Spleen (tissue), 11 donors: ENCODE measurements at regions not wholly inside any gene's neighbourhood (a gene's known extent, or its start where the extent isn't known, plus 50 kb on each side); places are given as distances from the start of the nearest gene placed in this dataset.

Experiments
- DNase-seq: peaks from one replicate; pipeline ENCODE4 v3.0.0-alpha.2; 2020
- H3K27ac ChIP-seq, 8 donors: fragments of 200-600 bp; sonication (generic) in 7 of 8; 1 replicate in 4 of 8; 2 replicates in 4 of 8; pipeline versions ENCODE4 v1.5.0 to v1.8.0; 2016 to 2021; ENCODE audit warnings: inconsistent platforms in 4 of 8, mild to moderate bottlenecking in 4 of 8, moderate library complexity in 1 of 8
- H3K27me3 ChIP-seq, 7 donors: fragments of 200-600 bp; sonication (generic) in 6 of 7; replicated peaks in 1 of 7; 1 replicate in 4 of 7; 2 replicates in 3 of 7; pipeline versions ENCODE4 v1.5.0 to v1.8.0; 2016 to 2021; ENCODE audit warnings: inconsistent platforms in 3 of 7, mild to moderate bottlenecking in 1 of 7
- H3K36me3 ChIP-seq, 6 donors: fragments of 200-600 bp; sonication (generic) in 5 of 6; 1 replicate in 4 of 6; 2 replicates in 2 of 6; pipeline versions ENCODE4 v1.5.0 to v1.8.0; 2016 to 2021; ENCODE audit warnings: inconsistent platforms in 2 of 6
- H3K4me1 ChIP-seq, 6 donors: fragments of 200-600 bp; sonication (generic) in 5 of 6; 1 replicate in 3 of 6; 2 replicates in 3 of 6; pipeline versions ENCODE4 v1.5.0 to v1.8.0; 2016 to 2021; ENCODE audit warnings: inconsistent platforms in 3 of 6
- H3K4me3 ChIP-seq, 8 donors: fragments of 200-600 bp; sonication (generic) in 7 of 8; 1 replicate in 4 of 8; 2 replicates in 4 of 8; pipeline versions ENCODE4 v1.5.0 to v1.8.0; 2016 to 2021; ENCODE audit warnings: inconsistent platforms in 4 of 8, mild to moderate bottlenecking in 4 of 8, moderate library complexity in 2 of 8
- H3K9me3 ChIP-seq, 8 donors: fragments of 200-600 bp; sonication (generic) in 7 of 8; 1 replicate in 4 of 8; 2 replicates in 4 of 8; pipeline versions ENCODE4 v1.5.0 to v1.8.0; 2016 to 2021; ENCODE audit warnings: inconsistent platforms in 4 of 8
- CTCF ChIP-seq, 11 experiments: fragments of 200-600 bp in 7 of 11; fragments of 450-650 bp in 4 of 11; sonication (generic) in 4 of 11; IDR thresholded peaks in 8 of 11; conservative IDR thresholded peaks in 3 of 11; 1 replicate in 7 of 11; 2 replicates in 4 of 11; pipeline versions ENCODE4 v1.4.0 to v1.8.0; 2016 to 2021; ENCODE audit warnings: antibody characterized with exemption in 11 of 11, inconsistent platforms in 4 of 11, mild to moderate bottlenecking in 1 of 11
- POLR2A ChIP-seq, 3 donors: fragments of 450-650 bp; IDR thresholded peaks; one replicate each; pipeline ENCODE4 v1.5.1; 2017; ENCODE audit warnings: antibody characterized with exemption in 3 of 3, mild to moderate bottlenecking in 1 of 3
- POLR2AphosphoS5 ChIP-seq, 3 donors: sonication (generic); formaldehyde crosslinking; IDR thresholded peaks; one replicate each; pipeline ENCODE4 v1.5.1; 2017; ENCODE audit warnings: antibody characterized with exemption in 3 of 3
- WGBS, 5 donors: extraction: QIAGEN DNeasy Blood & Tissue Kit in 3 of 5; methylation state at CpG; one replicate each; pipeline versions ENCODE4 v1.1.5 to v1.1.7; 2013 to 2018; 5-methylcytosine and 5-hydroxymethylcytosine counted together
- intact Hi-C: fragments of 100-400 bp; cut with DNase I; formaldehyde crosslinking; loops from one replicate; pipeline ENCODE4 v1.15.0; 2023; ENCODE audit warnings: low total_unique reads
- donor health status: healthy with polysubstance abuse.
- donor health status: DM: no; HTN: no; CAD: no; lungs with moderate emphysema.
- donor health status: DM: no; HTN: no; CAD: no.
- donor health status: Bipolar disorder and iron deficiency.
- donor health status: healthy.
- donor health status: DM: no; HTN: no; CAD: no.
- donor health status: DM: yes; HTN: yes; CAD: no.

DNA sequence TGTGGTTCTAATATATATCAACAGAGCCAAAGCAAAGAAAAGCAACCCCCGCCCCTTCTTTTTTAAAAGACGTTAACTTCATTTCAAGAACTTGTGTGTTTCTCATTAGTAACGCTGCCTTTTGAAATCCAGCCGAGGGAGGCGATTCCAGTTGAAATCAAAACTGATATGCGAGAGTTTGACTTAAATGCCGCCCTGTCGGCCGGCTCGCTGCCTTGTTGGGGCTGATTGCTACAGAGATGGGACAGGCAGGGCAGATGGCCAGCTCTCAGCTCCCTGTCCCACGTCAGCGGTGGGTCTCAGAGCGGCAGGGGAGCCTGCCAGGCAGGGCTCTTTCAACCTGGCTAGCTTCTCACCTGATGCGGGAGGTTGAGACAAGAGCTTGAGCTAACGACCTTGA lies 51.9 kb upstream of the ALX4 start:
- TF ChIP-seq POLR2A (IDR thresholded peaks at IDR 0.05), result no peak
- no peak for TF ChIP-seq POLR2AphosphoS5 (IDR thresholded peaks at IDR 0.05)
- no peak for TF ChIP-seq CTCF (IDR thresholded peaks at IDR 0.05 in 8 of 11, conservative IDR thresholded peaks at IDR 0.05 in 3 of 11)
- H3K36me3 ChIP-seq, result no peaks in the 10 kb centered on the region
- H3K4me3 ChIP-seq, result no peak overlapping the region
- peaks cover 0 to 66% (median 0%) of the 10 kb centered on the region in 7 donors for H3K27me3 ChIP-seq
- H3K27ac ChIP-seq, result no peak overlapping the region
- WGBS, 5 donors, result 46 to 72% (median 65%) methylated on average over 13 to 15 of the region's 15 CpGs
- DNase-seq, result no peak
- H3K4me1 ChIP-seq, result no peaks in the 10 kb centered on the region
- intact Hi-C loops, result no loop called here
- peaks cover 0 to 12% (median 2%) of the 10 kb centered on the region in 8 donors for H3K9me3 ChIP-seq

DNA sequence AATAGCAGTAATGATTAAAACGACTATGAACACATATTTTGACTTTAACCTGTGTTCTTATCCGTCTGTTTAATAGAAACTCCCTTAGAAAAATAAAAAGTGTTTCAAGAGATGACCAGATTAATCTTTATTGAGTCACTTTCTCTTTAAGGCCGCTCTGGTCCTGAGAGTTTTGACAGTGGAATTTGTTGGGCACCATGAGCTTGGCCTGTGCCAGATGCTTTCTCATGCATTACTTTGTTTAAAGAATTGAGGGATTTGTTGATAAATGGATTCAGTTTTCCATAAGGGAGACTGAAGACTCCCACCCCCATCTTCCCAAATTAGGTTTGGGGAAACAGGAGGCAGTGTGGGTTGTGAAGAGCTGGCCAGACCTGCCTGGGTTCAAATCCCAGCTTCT lies 53.2 kb upstream of the ALX4 start:
- Histone ChIP-seq H3K4me1 (no peaks in the 10 kb centered on the region), H3K9me3 (peaks cover 0 to 12% (median 2%) of the 10 kb centered on the region in 8 donors), H3K27ac (no peak overlapping the region), H3K4me3 (no peak overlapping the region), H3K36me3 (no peaks in the 10 kb centered on the region), H3K27me3 (peaks cover 0 to 58% (median 0%) of the 10 kb centered on the region in 7 donors)
- DNase-seq, result no peak
- WGBS, 5 donors, result 63 to 85% (median 74%) methylated on average over 3 of the region's 3 CpGs
- intact Hi-C loops, result no loop called here
- no peak for TF ChIP-seq POLR2AphosphoS5 (IDR thresholded peaks at IDR 0.05)
- no peak for TF ChIP-seq POLR2A (IDR thresholded peaks at IDR 0.05)
- no peak for TF ChIP-seq CTCF (IDR thresholded peaks at IDR 0.05 in 8 of 11, conservative IDR thresholded peaks at IDR 0.05 in 3 of 11)

DNA sequence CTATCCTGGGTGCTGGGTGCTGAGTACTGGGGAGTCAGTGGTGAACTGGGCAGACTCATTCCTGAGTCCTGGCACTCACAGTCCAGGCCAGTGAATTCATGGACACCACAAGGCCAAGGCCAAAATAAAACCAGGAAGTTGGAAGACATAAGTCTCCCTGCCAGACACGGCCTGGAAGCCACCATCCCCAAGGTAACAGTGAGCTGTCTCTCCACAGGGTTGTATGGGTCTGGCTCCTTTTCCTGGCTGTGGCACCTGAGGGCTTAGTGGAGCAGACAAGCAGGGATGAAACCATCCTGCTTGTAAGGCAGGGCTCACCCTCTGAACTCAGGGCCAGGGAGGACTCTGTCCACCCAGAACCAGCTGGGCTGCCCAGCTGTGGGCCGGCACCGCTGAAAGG lies 54.7 kb upstream of the ALX4 start:
- Histone ChIP-seq H3K27me3 (peaks cover 0 to 45% (median 0%) of the 10 kb centered on the region in 7 donors), H3K4me1 (no peaks in the 10 kb centered on the region), H3K9me3 (peaks cover 0 to 12% (median 2%) of the 10 kb centered on the region in 8 donors), H3K36me3 (no peaks in the 10 kb centered on the region), H3K4me3 (no peak overlapping the region), H3K27ac (no peak overlapping the region)
- intact Hi-C loops, result no loop called here
- DNase-seq, result no peak
- WGBS, 5 donors, result 65 to 82% (median 78%) methylated on average over 1 to 3 of the region's 3 CpGs
- no peak for TF ChIP-seq POLR2AphosphoS5 (IDR thresholded peaks at IDR 0.05)
- no peak for TF ChIP-seq POLR2A (IDR thresholded peaks at IDR 0.05)
- TF ChIP-seq CTCF (IDR thresholded peaks at IDR 0.05 in 8 of 11, conservative IDR thresholded peaks at IDR 0.05 in 3 of 11), result no peak

GRCh38 chr11:44365616-44366015 lies 55.7 kb upstream of the ALX4 start:
- Histone ChIP-seq H3K27ac (no peak overlapping the region), H3K4me3 (no peak overlapping the region), H3K4me1 (no peaks in the 10 kb centered on the region), H3K27me3 (peaks cover 0 to 37% (median 0%) of the 10 kb centered on the region in 7 donors), H3K9me3 (peaks cover 0 to 12% (median 2%) of the 10 kb centered on the region in 8 donors), H3K36me3 (no peaks in the 10 kb centered on the region)
- WGBS, 5 donors, result 84 to 94% (median 89%) methylated on average over 9 of the region's 9 CpGs
- intact Hi-C loops, result no loop called here
- no peak for TF ChIP-seq POLR2A (IDR thresholded peaks at IDR 0.05)
- TF ChIP-seq POLR2AphosphoS5 (IDR thresholded peaks at IDR 0.05), result no peak
- TF ChIP-seq CTCF (IDR thresholded peaks at IDR 0.05 in 8 of 11, conservative IDR thresholded peaks at IDR 0.05 in 3 of 11), result no peak
- DNase-seq, result no peak
